ENCODE measurements at regions not wholly inside any gene's neighbourhood (a gene's known extent, or its start where the extent isn't known, plus 50 kb on each side); places are given as distances from the start of the nearest gene placed in this dataset.

DNA sequence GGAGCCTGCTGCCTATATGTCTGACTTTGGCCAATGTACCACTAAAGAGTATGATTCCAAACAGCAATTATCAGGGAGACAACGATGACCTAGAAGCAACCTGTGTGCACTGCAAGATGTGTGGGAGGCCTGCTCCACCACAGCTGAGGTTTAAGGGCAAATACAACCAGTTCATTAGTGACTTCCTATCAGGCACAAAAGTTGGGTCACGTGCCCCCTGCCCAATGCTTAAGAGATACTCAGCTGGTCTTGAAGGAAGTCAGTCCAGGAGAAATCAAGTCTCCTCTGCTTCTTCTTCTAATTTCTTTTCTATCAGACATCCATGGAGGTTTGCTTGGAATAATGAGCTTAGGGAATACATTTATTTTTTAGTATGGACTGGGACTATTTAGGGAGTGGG lies 296.0 kb downstream of the HLX start:
- Histone ChIP-seq H2AFZ (ENCODE audit: low read length) (no peak overlapping the region), H3K9ac (ENCODE audit: insufficient read depth, low read depth, low read length) (no peak overlapping the region), H3K27ac (ENCODE audit: extremely low read length, insufficient read depth, low read length) (no peak overlapping the region), H3K36me3 (replicated peaks in 1 of 2; ENCODE audit: control insufficient read depth in 1 of 2, insufficient read depth in 2 of 2, low read length in 2 of 2) (no peaks in the 10 kb centered on the region), H4K20me1 (ENCODE audit: insufficient read depth, low read length) (no peaks in the 10 kb centered on the region), H3K27me3 (ENCODE audit: control insufficient read depth in 1 of 2, insufficient read depth in 2 of 2, low read length in 2 of 2) (no peaks in the 10 kb centered on the region; a peak in 1 of 5 replicates), H3K79me2 (ENCODE audit: insufficient read depth, low read length) (no peaks in the 10 kb centered on the region), H3K4me3 (replicated peaks in 1 of 3; ENCODE audit: insufficient read depth in 1 of 3, low read depth in 2 of 3, low read length in 3 of 3) (no peak overlapping the region), H3K4me1 (ENCODE audit: insufficient read depth, low read length) (no peaks in the 10 kb centered on the region), H3K9me3 (ENCODE audit: low read length) (no peaks in the 10 kb centered on the region), H3K4me2 (ENCODE audit: low read depth, low read length) (no peak overlapping the region)
- DNase-seq (ENCODE audit: low spot score) (no peak), FAIRE-seq (no peak), ATAC-seq (no peak)
- TF ChIP-seq ZNF670 (CRISPR knock-in tag; IDR thresholded peaks at IDR 0.05; ENCODE audit: borderline replicate concordance) (no peak), RFX3 (CRISPR knock-in tag; IDR thresholded peaks at IDR 0.05) (no peak), ZNF326 (CRISPR knock-in tag; IDR thresholded peaks at IDR 0.05; ENCODE audit: borderline replicate concordance) (no peak), KDM2A (CRISPR knock-in tag; IDR thresholded peaks at IDR 0.05; ENCODE audit: borderline replicate concordance, low read depth) (no peak), ZNF781 (CRISPR knock-in tag; IDR thresholded peaks at IDR 0.05; ENCODE audit: borderline replicate concordance, not compliant biosample characterization) (no peak), KAT7 (CRISPR knock-in tag; IDR thresholded peaks at IDR 0.05; ENCODE audit: borderline replicate concordance) (no peak), ZSCAN25 (CRISPR knock-in tag; IDR thresholded peaks at IDR 0.05) (no peak), EEA1 (CRISPR knock-in tag; IDR thresholded peaks at IDR 0.05; ENCODE audit: borderline replicate concordance) (no peak)
- TF ChIP-seq, protein P1, sequence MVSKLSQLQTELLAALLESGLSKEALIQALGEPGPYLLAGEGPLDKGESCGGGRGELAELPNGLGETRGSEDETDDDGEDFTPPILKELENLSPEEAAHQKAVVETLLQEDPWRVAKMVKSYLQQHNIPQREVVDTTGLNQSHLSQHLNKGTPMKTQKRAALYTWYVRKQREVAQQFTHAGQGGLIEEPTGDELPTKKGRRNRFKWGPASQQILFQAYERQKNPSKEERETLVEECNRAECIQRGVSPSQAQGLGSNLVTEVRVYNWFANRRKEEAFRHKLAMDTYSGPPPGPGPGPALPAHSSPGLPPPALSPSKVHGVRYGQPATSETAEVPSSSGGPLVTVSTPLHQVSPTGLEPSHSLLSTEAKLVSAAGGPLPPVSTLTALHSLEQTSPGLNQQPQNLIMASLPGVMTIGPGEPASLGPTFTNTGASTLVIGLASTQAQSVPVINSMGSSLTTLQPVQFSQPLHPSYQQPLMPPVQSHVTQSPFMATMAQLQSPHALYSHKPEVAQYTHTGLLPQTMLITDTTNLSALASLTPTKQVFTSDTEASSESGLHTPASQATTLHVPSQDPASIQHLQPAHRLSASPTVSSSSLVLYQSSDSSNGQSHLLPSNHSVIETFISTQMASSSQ (IDR thresholded peaks at IDR 0.05; ENCODE audit: low read depth): no peak
- TF ChIP-seq, protein P1 (CRISPR knock-in tag; IDR thresholded peaks at IDR 0.05; ENCODE audit: borderline replicate concordance): no peak
- TF ChIP-seq, protein P2, sequence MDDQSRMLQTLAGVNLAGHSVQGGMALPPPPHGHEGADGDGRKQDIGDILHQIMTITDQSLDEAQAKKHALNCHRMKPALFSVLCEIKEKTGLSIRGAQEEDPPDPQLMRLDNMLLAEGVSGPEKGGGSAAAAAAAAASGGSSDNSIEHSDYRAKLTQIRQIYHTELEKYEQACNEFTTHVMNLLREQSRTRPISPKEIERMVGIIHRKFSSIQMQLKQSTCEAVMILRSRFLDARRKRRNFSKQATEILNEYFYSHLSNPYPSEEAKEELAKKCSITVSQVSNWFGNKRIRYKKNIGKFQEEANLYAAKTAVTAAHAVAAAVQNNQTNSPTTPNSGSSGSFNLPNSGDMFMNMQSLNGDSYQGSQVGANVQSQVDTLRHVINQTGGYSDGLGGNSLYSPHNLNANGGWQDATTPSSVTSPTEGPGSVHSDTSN (CRISPR knock-in tag; IDR thresholded peaks at IDR 0.05; ENCODE audit: borderline replicate concordance): no peak
- TF ChIP-seq, protein P3, sequence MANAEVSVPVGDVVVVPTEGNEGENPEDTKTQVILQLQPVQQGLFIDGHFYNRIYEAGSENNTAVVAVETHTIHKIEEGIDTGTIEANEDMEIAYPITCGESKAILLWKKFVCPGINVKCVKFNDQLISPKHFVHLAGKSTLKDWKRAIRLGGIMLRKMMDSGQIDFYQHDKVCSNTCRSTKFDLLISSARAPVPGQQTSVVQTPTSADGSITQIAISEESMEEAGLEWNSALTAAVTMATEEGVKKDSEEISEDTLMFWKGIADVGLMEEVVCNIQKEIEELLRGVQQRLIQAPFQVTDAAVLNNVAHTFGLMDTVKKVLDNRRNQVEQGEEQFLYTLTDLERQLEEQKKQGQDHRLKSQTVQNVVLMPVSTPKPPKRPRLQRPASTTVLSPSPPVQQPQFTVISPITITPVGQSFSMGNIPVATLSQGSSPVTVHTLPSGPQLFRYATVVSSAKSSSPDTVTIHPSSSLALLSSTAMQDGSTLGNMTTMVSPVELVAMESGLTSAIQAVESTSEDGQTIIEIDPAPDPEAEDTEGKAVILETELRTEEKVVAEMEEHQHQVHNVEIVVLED (CRISPR knock-in tag; IDR thresholded peaks at IDR 0.05; ENCODE audit: borderline replicate concordance): no peak
- no TSS peak for BruUV-seq (replicated peaks)
- intact Hi-C loops (cut with micrococcal nuclease; ENCODE audit: unreplicated experiment) (no loop called here), in situ Hi-C loops (cut with HindIII; ENCODE audit: extremely low pct_ligation_motif_present, low pct_unique_long_range_greater_than_20kb) (no loop called here)
- ChIA-PET CTCF (ENCODE audit: low intra/inter-chr PET ratio, low total read pairs) (no interaction called here), POLR2A (no interaction called here)
- WGBS (ENCODE audit: low lambda C conversion rate): 0% methylated on average over 2 of the region's 2 CpGs

All from HepG2 (cell line).